Ovary (tissue), 3 donors: ENCODE measurements at regions not wholly inside any gene's neighbourhood (a gene's known extent, or its start where the extent isn't known, plus 50 kb on each side); places are given as distances from the start of the nearest gene placed in this dataset.

ENCODE experiments used
- POLR2A ChIP-seq: fragments of 450-650 bp; IDR thresholded peaks from one replicate; pipeline ENCODE4 v1.6.1; 2017; ENCODE audit warnings: antibody characterized with exemption, mild to moderate bottlenecking, moderate library complexity
- TF ChIP-seq, protein P1 (sequence below), 3 donors: fragments of 450-650 bp in 2 of 3; fragments of 200-600 bp in 1 of 3; IDR thresholded peaks; one replicate each; pipeline versions ENCODE4 v1.5.1 to v1.8.0; 2016 to 2022; ENCODE audit warnings: antibody characterized with exemption in 3 of 3, mild to moderate bottlenecking in 1 of 3
- donor health status: DM: no; HTN: no; CAD: no.

DNA sequence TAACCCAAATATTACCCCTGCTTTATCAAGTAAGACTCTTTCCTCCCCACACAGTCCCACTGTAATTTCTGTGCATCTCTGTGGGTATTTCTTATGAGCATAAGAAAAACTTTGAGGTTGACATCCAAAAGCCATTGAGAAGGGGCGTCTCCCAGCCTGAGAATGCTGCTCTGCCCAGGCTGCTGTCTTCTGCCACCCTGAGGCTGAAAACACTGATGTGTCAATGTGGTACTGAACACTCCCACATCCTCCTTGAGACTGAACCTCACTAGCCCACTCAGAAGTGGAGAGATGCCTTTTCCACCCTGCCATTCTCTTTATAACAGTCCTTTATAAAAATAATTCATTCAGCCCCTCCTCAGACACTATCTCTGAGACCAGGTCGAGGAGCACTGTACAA, 120.8 kb downstream of the SMIM20 start:
- TF ChIP-seq, protein P1, sequence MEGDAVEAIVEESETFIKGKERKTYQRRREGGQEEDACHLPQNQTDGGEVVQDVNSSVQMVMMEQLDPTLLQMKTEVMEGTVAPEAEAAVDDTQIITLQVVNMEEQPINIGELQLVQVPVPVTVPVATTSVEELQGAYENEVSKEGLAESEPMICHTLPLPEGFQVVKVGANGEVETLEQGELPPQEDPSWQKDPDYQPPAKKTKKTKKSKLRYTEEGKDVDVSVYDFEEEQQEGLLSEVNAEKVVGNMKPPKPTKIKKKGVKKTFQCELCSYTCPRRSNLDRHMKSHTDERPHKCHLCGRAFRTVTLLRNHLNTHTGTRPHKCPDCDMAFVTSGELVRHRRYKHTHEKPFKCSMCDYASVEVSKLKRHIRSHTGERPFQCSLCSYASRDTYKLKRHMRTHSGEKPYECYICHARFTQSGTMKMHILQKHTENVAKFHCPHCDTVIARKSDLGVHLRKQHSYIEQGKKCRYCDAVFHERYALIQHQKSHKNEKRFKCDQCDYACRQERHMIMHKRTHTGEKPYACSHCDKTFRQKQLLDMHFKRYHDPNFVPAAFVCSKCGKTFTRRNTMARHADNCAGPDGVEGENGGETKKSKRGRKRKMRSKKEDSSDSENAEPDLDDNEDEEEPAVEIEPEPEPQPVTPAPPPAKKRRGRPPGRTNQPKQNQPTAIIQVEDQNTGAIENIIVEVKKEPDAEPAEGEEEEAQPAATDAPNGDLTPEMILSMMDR (IDR thresholded peaks at IDR 0.05), result no peak
- TF ChIP-seq POLR2A, result no peak
